Stimulated activated CD4-positive, alpha-beta T cell treated with anti-CD3 and anti-CD28 coated beads, Interleukin-4, amount 100 ng/mL, for 48 hours (primary cell): ENCODE measurements at regions not wholly inside any gene's neighbourhood (a gene's known extent, or its start where the extent isn't known, plus 50 kb on each side); places are given as distances from the start of the nearest gene placed in this dataset.
"Not testable (repeated sequence)": the region's sequence is repeated elsewhere in the genome, so short reads cannot be mapped to it uniquely, and the experiment has no call there.

Experiments used
- DNase-seq, 2 donors: peaks; one replicate each; pipeline ENCODE4 v3.0.0-alpha.2; 2020; ENCODE audit warnings: low read depth in 2 of 2

DNA sequence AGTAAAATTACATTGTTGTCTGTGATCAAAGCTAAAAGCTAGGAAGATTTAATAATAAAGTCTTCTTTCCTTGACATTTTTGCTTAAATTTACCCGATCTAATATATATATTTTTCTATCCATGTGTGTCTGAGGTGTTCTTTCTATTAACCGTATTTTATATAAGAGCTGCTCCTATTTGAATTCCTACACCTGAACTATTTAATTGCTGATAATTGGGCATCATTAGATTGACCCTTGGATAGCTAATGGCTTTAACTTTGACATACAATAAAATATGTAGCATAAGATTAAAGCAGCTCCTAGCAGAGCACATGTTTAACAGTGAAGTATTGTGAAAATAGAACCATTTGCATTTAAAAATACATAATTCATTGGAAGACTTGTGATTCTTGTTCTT is 792.7 kb downstream of the MAT2B start:
- DNase-seq: no peak

- no peak for DNase-seq
Observed at GRCh38 chr5:164300295-164300694, 794.9 kb downstream of the MAT2B start.

DNA sequence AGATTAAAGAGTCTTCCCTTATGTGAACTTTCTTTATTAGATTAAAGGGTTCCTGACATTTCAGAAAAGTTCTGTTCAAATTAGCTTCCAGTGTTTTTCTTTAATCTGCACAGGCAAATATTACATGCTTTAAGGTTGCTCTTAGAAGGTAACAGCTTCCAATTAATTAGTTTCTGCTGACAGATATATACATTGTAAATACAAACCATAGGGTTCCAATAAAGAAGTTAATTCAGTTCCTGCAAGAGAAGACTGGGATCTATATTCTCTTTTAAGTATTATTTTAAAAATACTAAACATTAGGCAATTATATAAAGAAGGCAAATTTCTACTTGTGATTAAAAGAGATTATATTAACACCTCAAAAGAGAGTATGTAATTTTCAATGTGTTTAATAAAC is 795.7 kb downstream of the MAT2B start:
- no peak for DNase-seq

DNA sequence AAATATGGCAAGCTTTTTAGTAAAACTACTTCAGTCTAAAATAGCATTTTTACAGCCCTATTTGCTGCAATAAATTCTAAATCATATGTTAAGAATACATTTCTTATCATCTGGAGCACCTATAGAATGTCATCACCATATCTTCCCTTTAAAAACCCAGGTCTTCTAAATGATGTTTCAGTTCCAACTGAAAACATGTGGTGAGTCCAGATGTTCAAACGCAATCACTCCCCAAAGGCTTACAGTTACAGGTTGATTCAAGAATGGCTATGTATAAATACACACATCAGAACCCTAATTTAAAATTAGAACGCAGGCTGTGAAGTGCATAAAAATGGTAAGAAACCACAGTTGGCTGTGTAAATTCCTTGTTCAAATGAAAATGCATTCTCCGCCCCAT is 796.3 kb downstream of the MAT2B start:
- no peak for DNase-seq

- DNase-seq: no peak
Observed at GRCh38 chr5:164302533-164303235, 797.3 kb downstream of the MAT2B start.

DNA sequence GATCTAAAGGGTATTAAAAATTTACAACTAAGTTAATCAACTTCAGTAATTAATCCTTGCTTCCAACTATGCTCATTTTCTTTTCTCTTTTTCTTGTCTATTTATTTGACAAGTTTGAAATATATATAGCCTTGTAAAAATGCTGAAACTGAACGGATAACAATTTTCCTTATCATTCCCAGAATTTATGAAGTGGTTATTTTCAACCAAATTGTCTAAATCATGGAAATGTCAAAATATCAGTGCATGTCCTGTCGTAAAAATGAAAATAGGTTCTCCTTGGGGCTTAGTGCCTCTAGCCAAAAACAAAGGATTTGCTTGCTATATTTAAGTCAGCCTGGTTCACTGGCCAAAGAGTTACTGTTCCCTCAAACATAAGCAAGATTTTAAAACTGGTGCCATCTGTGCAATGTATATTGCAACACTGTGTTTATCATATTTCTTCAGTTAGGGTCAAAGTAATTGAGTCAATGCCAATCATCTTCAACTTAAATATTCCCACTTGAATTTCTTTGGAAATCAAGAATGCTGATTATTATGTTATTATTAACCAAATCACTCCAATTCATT is 798.3 kb downstream of the MAT2B start:
- DNase-seq: no peak

DNA sequence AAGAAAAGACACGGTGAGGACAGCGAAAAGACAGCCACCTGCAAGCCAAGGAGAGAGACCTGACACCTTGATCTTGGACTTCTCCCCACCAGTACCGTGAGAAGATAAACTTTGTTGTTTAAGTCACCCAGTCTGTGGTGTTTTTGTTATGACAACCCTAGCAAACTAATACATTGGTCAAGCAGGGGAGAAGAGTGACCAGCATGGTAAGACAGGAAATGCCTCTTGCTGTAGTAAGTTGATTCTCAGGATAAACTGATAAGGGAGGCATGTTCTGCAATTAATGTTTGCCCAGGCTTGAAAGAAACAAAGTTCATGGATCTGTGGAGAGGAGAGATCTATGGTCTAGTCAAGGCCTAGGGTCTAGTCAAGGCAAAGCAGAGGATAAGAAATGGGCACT is 801.2 kb downstream of the MAT2B start:
- no peak for DNase-seq

DNA sequence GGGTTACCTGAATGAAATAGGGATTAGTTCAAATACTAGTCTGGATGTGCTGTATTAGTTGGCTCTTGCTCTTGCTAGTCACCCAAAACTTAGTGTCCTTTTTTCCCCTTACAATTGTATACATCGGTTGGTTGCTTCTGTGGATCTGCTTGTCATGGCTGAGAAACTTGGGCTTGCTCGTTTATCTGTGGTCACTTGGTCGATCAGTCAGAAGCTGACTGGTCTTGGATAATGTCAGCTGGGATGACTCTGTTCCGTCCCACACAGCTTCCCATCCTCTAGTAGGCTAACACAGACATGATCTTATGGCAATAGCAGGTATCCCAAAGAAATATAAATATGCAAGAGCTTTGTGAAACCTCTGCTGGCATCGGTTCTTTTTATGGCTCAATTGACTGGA is 807.4 kb downstream of the MAT2B start:
- no peak for DNase-seq

DNA sequence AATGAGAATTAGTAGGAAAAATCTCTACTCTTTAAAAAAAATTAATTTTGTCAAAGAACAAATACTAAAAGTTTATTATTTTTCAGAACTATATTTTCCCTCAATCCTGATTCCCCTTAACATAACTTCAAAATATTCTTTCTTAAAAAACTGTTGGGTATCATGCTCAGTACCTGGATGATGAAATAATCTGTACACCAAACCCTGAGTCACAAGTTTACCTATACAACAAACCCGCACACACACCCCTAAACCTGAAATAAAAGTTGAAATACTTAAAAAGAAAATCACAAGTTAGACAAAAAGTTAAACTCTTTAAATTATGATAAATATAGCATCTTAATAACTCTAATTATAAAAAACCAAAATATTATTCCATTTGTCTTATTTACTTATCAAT is 812.3 kb downstream of the MAT2B start:
- no peak for DNase-seq

DNA sequence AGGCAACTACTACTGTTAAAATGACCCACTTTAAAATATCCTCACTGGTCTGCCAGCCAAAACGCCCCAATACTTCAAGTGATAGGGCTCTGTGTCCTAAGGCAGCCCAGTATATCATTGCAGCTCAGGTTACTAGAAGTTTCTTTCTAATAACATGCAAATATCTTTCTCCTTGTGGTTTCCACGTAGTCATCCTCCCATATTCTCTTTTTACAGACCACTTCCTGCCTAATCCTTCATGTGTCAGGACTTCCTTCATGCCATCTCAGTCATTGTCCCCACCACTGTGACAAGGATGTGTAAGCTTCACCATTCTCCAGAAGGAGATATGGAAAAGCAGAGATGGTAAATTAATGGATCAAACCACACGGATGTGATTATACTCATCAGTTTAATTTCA is 813.7 kb downstream of the MAT2B start:
- no peak for DNase-seq

GRCh38 chr5:164324239-164324638 is 818.8 kb downstream of the MAT2B start:
- DNase-seq: no peak

- DNase-seq: no peak
Observed at GRCh38 chr5:164326219-164326618, 820.8 kb downstream of the MAT2B start.

GRCh38 chr5:164327166-164327565 is 821.7 kb downstream of the MAT2B start:
- not testable (repeated sequence) for DNase-seq

DNA sequence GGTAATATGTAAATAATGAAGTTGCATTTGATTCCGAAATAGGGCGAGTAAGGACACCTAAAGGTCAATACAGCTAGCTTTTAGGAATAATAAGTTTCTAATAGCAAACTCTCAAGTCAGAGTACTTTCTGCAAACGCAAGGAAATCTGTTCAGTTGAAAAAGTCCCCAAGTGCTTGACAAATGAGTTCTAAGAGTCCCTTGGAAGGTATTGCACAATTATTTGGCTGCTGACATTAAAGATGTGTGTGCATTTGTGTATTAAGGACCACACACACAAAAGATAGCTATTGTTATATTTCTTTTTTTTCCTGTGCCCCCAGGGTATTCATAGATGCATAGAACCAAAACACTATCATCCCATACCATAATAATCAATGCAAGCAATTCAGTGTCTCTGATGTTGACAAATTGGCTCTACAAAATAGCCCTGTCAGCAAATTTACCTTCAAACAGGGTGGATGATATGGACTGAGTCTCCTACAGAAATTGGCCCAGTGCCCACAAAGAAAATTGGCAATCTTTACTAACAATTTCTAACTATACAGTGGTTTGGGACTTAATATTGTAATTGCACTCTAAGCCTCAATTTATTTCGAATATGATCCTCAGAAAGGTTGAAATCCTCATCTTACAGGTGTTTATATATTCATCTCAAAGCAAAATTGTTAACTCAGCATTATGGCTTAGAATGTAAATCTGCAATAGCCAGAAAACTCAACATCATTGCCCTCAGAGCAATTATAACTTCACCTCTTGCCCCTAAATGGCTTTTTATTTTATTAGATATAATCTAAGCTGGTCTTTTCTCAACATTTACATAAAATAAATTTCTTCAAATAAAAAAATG is 827.2 kb downstream of the MAT2B start:
- no peak for DNase-seq

DNA sequence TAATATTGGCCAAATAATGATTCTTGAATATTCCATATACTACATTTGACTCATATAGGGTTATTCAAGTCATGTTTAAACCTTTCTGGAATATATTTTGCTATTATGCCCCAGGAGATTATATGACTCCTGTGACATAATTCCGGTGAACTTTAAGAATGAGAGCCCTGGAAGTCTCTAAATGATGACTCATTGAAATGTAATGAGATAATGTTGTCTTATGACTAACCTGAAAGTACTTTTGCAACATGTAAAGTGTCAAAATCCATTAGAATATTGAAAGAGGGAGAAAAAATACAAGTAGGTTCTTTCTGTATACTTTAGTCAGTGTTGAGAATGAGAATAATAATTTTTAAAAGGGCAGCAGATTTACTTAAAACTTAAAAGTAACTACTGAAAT is 830.4 kb downstream of the MAT2B start:
- DNase-seq: no peak

GRCh38 chr5:164336276-164336675 is 830.9 kb downstream of the MAT2B start:
- no peak for DNase-seq

DNA sequence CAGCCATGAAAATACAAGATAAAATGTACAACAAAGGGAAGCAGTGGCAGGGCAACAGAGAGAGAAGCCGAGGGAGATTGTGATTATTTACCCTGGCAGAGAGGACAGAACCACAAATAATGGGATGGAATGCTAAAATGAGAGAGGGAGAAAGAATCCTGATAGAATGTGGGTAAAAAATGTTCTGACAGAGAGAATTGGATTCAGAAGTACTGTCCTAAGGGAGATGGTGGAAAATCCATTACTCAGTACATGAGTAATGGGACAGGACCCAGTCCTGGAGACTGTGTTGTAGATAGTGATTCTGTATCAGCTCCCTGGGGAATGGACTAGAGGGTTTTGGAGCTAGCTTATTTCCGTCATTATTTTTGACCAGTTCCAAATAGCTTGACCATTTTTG is 831.5 kb downstream of the MAT2B start:
- no peak for DNase-seq

DNA sequence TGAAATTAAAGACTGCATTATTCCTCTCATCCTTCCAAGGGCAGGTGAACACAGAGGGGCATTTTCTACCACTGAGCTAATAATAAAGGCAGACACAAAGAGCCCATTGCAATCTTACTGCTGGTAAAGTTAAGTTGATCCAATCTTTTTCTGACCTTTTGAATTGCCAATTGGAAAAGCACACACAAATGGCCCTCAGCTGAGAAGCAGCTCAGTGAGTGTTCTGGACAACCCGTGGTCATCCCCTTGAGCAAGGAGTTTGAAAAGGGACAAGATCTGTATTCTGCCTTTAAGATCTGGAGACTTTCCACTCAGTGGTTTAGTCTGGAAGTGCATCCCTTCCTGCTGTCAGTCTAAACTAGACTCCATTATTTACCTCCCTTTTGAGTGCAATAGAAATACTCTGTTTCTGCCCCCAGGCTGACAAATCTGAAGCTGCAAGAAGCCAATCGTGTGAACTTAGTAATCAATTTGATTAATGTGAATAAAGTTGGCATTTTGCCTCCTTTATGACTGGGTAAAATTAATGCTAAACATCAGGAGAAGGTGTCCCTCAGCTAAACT is 835.7 kb downstream of the MAT2B start:
- no peak for DNase-seq

- no peak for DNase-seq
Observed at GRCh38 chr5:164345173-164345849, 839.9 kb downstream of the MAT2B start.

GRCh38 chr5:164345853-164346252 is 840.4 kb downstream of the MAT2B start:
- DNase-seq: no peak

DNA sequence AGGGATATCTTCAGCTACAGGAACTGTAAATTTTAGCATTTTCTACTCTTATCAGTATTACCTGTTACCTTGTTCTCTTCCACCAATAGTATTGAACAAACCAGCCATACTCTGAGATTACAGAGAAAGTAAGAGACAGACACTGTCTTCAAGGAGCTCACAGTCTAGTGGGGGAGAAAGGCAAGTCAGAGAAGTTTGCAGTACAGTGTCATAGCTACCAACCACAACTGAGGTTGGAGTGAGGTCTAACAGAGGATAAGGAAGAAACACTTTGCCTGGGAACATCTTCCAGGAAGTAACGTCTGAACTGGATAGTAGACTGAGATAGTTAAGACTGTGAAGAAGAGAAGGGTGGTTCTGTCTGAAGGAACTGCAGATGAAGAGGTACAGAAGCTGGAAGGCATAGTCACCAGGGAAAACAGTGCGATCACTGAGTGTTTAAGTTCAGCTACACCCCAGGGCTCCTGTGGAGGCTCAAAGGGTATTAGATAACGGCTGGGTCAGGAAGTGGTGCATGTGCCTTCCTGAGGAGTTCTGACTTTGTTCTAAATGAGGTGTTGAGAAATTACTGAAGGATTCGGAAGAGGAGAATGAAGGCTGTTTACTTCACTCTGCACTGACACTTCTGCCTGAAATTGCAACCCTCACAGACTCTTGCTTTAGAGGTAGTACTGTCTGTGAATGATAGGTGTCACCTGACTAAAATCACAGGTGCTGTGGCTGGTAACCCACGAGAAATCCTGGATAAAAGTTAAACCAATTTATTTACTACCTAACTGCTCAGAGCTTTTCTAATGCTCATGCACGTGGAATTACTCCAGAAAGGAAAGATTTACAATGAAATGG is 841.6 kb downstream of the MAT2B start:
- DNase-seq: no peak
